NCI-H1105 treated with DMSO at 0.1 percent for 48 hours (cell line): ENCODE measurements at regions not wholly inside any gene's neighbourhood (a gene's known extent, or its start where the extent isn't known, plus 50 kb on each side); places are given as distances from the start of the nearest gene placed in this dataset.
"Not testable (repeated sequence)": the region's sequence is repeated elsewhere in the genome, so short reads cannot be mapped to it uniquely, and the experiment has no call there.

ENCODE experiments used
- DNase-seq: peaks from one replicate; lab custom pipeline; 2025; lab: John Stamatoyannopoulos, UW

DNA sequence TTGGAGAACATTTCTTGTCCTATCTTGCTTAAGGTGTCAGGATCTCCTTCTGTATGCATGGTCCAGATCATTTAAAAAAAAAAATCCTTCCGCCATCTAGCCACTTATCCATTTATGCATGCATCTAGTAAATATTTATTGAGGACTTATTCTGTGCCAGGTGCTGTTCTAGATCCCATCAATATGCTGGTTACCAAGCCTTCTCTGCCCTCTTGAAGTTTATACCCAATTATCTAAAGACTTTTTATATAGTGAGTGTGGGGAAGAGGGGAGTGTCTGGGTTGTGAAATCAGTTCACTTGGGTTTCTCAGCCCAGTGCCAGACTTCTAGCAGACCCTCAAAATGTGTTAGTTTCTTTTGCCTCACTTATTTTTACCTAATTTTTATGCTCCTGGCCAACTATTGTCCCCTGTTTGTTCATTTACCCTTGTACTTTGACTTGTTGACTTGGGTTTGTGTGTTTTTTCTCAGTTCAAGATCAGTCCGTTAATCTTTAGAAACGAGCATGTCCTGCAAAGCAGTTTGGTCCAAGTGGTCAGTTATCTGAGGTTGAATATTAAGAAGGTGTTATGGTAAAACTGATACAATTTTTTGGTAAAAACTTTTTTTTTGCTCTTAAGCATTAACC, 488.9 kb downstream of the PCNX1 start:
- no peak for DNase-seq

DNA sequence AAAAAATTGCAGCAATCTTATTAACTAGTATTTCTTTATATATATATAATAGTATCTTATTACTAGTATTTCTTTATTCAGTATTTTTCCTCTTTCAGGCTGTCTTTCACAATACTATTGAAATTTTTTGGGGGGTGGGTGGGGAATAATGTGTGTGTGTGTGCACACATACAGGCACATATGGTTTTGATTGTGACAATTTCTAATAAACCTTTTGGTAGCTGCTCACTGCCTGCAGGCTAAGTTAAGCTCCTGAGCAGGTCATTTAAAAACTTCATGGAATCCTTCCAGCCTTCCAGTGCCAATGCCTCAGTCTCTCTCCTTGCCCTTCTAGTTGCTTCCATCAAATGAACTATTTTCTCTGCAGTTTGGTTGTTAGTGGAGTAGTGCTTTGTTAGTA, 490.1 kb downstream of the PCNX1 start:
- no peak for DNase-seq

DNA sequence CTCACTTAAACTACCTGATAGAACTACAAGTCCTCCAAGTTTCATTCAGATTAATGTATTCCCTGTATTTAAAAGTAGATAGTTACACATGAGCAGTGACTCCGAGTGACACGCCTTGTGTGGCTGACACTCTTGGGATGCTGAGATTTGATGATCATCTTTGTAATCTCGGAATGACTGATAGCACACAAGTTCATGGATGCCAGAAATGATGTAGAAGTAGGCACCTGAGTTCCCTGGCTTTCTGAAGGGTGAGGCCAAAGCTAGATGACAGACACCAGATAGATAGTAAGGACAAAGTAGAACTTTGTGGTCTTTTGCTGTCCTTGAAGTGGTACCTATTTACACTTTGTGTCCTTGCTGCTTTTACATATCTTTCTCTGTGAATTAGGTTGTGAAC, 491.2 kb downstream of the PCNX1 start:
- no peak for DNase-seq

DNA sequence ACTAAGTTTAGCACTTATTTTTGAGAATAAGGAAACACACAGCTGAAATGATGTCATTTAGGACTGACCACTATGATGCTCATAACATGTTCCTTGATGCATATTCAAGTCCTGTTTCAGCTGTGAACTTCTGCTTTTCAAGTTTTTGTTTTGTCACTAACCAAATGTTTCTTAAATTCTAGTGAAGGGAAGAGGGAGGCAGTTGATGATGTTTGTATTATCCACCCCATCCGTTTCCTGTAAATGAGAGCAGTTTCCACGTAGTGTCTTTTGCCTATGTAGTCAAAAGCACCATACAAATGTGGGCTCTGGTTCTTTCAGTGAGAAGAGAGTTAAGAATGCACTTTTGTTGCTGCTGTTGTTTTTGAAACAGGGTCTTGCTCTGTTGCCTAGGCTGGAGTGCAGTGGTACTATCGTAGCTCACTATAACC, 491.8 kb downstream of the PCNX1 start:
- DNase-seq, result no peak

DNA sequence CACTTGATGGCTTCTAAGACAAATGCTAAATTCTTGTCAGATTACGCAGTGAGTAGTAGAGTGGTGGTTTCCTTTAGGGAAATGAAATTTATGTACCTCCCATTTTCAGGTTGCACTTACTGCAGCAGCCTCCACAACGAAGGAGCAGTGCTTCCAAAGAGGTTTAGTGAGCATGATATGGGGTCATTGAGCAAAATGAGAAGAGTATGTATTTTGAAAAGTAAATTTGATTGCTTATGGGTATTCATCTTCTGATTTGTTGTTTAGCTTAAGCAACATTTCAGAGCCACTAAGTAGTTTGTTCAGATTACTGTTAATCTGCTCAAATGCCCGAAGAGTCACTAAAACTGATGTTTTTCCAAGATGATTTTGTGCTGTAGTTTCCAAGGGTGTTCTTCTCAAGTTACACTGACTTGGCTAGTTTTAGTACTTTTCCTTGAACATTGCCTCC, 493.6 kb downstream of the PCNX1 start:
- DNase-seq, result no peak

DNA sequence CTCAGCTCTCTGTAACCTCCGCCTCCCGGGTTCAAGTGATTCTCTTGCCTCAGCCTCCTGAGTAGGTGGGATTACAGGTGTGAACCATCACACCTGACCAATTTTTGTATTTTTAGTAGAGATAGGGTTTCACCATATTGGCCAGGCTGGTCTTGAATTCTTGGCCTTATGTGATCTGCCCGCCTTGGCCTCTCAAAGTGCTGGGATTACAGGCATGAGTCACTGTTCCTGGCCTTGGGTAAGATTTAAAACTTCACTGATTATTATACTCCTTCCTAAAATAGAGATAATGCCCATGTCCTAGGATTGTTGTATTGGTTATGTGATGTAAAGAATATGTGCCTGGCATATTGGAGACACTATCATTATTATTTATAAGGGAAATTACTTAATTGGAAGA, 495.2 kb downstream of the PCNX1 start:
- not testable (repeated sequence) for DNase-seq

DNA sequence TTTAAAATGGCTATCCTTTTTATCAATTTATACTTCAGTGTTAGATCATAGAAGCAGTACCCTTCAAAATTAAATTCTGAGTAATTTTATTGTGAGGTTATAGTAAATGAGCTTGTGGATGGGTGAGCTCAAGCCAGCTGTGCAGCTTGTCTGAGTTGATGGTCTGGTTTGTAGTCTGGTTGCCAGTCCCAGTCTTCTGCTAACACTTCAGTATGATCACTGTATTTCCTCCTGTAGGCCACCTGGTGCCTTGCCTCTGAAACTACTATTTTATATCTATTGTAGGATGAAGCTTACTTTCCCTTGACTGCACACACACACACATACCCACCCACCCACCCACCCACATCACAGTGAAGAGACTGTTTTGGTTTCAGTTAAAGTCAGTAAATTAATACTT, 496.4 kb downstream of the PCNX1 start:
- no peak for DNase-seq

DNA sequence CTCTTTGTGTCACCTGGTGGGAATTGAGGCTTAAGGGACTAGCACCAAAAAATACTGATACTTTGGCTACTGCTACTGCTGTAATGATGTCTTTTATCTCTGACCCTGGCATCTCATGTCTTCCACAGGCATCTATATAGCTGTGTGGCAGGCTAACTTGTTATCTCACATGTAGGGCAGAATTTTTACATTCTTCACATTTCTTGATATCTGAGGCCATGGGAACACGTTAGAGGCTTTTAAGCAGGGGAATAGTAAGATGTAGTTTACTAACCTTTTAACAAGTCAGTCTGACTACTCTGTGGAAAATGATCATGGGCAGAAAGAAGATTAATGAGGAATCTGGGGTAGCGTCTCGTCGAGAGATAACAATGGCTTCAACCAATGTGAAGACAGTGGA, 498.4 kb downstream of the PCNX1 start:
- DNase-seq, result no peak

DNA sequence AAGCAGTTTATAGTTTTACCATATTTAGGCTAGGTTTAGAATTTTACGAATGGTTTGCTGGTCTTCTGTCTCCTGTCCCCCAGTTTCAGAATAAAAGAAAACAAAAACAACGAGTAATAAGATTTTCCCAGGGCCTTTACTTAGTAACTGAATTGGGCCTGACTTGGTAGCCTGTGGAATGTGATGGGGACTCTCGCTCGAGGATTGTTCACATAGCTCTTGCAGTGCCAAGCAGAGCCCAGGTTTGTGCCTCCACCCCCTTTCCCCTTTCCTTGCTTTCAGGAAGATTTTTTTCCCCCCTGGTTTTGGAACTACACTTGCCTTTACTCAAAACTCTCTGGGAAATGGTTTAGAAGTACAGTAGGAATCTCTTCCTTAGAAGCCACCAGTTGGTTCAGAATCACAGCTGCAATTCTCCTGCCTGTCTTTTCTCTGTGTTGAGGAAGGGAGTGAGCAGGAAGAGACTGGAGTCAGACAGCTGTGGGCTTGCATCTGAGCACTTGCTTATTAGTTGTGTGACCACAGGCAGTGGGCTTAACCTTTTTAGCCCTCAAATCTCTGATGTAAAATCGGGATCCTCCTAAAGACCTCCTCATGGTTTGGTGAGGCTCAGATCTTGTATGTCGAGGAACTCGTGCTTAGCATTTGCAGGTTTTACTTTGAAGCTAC, 501.2 kb downstream of the PCNX1 start:
- no peak for DNase-seq

DNA sequence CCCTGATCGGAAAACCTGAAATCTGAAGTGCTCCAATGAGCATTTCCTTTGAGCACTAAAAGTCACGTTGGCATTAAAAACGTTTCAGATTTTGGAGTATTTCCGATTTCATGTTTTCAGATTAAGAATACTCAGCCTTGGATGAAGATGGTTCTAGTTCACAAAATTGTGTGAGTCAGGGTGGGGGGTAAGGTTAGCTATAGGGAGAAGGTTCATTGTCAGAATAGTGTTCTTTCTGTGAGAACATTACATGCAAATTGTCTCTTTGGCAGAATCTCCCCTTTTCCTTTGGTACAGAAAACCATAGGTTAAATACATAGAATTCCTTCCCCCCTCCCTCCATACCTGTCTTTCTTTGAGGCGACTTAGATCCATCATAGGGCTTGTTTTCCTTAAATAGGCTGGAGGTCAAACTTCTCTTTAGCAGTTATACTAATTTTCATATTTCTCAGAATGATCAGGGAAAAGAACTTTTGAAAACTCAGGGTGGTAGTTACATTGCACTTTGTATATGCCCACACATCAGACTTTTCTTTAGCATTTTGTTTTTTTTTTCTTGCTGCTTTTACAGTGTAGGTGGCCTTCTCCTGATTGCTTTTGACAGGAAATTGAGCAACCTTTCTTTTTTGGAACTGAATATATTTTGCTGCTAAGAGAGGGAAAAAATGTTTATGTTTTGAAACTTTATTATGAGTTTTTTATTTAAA, 503.5 kb downstream of the PCNX1 start:
- no peak for DNase-seq

DNA sequence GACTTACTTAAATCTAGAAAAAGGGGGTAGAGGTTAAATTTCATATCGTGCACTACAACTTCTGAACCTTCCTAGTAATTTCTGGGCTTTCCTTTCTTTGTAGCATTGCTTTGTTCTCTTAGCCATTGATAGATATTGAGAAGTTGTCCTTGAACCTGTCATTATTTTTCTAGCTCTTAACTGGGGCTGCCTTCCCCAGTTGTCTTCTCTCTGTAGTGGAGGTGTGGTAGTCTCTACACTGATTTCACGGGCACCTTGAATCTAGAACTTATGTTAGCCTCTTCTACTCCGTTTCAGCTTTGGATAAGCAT, 504.0 kb downstream of the PCNX1 start:
- no peak for DNase-seq

DNA sequence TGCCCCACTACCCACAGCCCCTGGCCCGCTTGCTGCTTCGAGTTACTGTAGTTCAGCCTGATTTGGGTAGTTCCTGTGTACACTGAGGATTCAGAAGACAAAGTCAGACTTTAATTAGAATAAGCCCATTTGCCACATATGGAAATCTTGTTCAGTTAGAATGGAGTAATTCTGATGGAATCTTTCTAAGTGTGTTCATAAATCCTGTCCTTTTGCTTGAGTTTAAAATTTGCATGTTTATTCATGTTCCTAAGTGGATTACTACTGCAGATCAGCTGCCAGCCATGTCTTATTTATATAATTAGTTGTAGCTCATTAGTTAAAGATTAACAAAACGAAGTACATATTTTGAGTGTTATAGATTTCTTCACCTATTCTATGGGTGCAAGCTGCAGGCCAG, 504.5 kb downstream of the PCNX1 start:
- DNase-seq, result no peak

DNA sequence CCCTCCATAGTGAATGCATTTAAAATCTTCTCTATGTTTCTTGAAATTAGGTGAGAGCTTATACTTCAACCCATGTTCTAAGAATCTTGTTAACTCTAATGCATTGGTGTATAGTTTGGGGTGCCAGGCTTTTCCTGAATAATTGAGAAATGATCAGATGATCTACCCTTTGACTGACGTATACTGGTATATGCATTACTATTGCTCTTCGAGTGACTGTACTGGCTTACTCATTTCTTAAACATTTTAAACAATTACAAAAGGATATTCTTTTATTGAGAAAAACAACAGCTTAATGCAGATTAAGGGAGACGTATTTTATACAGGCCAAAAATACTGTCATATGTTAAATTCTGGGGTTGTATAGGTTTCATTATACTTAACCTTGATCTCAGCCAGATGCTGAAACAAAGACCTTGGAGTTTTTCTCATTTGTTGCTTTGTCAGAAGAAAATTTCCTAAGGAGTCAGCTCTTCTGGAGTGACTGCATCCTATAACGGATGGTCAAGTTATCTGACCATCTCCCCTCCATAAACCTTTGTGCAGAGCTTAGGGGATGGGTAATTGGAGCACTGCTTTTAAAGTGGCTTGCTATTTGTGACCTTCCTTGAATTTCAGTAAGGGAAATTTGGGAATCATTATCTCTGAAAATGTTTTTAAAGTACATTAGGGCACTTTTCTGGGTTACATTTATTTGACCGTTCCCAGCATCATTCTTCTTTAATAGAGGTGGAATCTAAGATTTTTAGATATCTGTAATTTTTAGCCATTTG, 507.6 kb downstream of the PCNX1 start:
- no peak for DNase-seq

DNA sequence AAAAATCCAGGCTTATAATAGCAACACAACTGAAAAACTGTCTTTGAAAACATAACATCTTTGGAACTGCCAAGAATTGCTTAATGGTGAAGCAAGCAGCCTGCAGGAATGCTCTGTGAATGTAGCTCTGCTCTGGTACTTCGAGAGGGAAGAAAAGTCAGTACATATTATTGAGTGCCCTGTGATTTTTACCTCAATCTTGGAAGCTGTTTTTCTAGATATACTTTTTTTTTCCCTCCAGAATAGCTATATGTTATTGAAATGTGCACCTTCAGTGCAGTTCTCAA, 508.1 kb downstream of the PCNX1 start:
- no peak for DNase-seq

DNA sequence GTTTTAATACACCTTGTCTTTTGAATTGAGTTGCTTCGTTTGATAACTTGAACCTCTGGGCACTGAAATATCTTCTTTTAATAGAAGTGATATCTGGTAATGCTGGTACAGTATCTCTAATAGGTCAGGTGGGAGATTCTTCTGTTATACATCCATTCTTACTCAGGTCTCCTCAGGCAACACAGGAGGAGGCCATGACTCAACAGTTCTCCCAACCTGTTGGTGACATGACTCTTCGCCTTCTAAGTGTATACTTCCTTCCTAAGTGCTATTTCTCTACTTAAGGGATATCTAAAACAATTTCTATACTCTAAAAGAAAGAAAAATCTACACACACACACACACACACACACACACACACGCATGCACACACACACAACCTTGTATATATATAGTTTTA, 509.1 kb downstream of the PCNX1 start:
- DNase-seq, result no peak

DNA sequence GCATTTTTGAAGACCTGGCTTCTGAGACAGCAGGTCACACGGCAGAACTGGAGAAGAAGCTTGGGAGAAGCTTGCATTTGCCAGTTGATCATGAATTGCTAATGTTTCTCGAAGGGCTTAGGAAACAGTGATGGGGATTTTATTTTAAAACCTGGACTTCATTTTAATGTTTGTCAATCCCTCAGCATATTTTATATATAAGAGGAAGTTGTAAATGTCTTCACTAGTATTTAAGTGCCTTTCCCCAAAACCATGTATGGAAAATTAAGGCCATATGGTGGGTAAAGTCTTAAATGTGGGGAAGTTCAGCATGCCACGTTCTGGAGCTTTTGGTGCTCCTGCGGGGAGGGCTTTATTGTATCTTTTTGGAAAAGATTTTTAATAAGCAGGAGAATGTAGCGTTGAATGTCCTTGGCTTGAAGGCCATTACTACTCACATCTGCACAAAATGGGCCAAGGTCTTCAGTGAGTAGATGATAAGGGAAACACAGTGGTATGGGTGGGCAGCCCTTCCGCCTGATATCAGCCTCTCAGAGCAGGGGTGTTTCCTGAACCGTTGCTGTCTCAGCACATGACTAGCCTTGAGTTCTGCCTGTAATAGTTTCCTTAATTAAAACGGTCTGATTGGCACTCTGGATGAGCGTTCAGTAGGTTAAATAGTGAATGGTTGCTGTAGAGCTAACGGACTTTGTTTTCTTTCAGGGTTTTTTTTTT, 511.4 kb downstream of the PCNX1 start:
- DNase-seq, result no peak

DNA sequence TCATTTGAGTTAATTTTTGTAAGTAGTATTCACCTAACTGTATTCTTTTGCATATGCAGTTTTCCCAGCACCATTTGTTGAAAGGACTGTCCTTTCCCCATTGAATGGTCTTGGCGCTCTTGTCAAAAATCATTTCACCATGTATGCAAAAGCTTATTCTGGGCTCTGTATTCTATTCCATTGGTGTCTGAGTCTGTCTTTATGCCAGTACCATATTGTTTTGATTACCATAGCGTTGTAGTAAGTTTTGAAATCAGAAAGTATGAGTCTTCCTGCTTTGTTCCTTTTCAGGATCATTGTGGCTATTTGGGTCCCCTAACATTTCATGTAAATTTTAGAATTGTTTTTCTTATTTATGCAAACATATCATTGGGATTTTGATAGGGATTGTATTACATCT, 508.7 kb upstream of the RGS6 start:
- DNase-seq, result no peak

DNA sequence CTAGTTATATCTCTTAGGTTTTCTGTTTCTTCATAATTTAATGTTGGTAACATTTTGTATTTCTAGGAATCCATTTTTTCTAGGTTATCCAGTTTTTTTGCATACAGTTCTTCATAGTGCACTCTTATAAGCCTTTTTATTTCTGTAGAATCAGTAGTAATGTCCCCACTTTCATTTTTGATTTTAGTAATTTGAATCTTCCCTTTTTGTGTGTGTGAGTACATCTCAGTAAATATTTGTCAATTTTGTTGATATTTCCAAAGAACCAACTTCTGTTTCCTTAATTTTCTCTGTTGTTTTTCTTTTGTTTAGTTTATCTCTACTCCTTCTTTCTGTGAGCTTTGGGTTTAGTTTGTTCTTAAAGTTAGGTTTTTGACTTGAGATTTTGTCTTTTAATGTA, 507.3 kb upstream of the RGS6 start:
- no peak for DNase-seq

DNA sequence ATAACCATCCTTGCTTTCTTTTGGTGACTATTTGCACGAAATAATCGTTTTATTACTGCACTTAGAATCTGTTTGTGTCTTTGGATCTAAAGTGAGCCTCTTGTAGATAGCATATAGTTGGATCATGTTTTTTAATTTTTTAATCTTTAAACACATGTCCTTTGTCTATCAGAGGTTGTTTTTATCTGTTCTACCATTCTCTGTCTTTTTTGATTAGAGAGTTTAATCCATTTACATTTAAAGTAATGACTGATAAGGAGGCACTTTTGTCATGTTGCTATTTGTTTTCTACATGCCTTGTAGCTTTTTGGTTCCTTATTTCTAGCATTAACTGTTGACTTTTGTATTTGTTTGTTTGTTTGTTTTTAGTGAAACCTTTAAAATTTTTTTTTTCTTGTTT, 506.2 kb upstream of the RGS6 start:
- no peak for DNase-seq

DNA sequence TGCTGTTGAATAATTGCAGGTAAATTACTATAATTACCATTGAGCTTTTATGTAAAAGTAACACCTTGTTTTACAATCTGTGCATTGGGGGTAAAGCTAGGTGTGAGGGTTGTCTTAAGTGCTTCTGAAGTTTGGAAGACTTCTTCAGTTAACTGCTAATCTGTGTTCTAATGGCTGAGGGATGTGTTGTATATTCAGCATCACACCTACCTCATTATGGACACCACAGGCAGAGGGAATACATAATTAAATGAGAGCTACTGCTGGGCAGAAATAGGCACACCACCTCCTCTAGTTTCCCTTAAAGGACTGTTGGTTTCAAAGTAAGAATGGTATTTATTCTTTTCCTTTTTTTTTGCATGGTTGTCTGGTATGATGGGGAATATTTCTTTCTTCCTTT, 502.3 kb upstream of the RGS6 start:
- no peak for DNase-seq

DNA sequence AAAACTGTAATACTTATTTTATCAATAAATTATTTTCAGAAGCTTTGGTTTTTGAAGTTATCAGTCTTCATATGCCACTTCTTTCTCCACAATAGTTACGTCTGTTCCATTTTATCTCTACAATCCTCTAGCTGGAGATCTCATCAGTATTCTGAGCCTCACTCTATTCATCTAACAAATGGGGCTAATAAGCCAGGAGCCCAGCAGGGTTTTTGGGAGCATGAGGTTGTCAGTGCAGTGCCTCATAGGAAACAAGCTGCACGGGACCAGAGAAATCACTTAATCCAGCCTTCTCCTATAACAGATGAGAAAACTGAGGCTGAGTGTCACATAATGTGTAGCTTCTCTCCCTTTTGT, 501.9 kb upstream of the RGS6 start:
- DNase-seq, result no peak

DNA sequence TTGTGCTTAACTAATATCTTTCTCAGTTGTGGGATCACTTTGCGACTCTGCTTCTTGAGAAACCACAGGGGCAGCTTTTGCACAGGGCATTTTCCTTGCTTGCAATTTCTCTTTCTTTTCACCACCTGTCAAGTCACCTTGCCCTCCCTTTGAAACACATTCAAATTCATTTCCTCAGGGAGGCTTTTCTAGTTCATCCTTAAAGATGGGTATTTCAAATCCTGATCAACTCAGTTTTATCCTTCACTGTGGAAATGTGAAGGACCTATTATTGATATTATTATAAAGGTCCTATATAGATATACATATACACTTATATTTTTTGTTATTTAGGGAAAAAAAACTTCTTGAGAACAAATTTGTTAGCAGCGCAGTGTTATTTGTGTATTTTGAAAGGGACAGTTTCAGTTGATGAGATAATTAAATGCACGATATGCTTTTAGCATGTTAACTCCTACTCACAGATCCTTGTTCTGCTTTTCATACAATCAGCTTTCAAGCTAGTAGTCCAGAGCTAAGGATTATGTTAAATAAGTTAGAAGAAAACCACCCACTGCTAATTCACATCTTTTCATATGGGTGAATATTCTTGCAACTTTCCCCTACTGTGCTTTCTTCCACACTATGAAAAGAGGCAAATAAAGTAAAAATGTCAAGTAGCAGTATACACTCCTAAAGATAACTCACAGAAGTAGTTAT, 501.4 kb upstream of the RGS6 start:
- no peak for DNase-seq
